B cell (primary cell): ENCODE measurements at regions not wholly inside any gene's neighbourhood (a gene's known extent, or its start where the extent isn't known, plus 50 kb on each side); places are given as distances from the start of the nearest gene placed in this dataset.

ENCODE experiments used
- EZH2 ChIP-seq: IDR thresholded peaks from 2 replicates; pipeline ENCODE4 v1.6.1; 2012; ENCODE audit warnings: borderline replicate concordance, low read depth, mild to moderate bottlenecking, moderate library complexity, low read length; ENCODE audit not compliant: insufficient read depth, poor library complexity, severe bottlenecking
- TF ChIP-seq, protein P1 (sequence below): fragments of 200-600 bp; IDR thresholded peaks from one replicate; pipeline ENCODE4 v1.8.0; 2022; ENCODE audit warnings: antibody characterized with exemption, mild to moderate bottlenecking

DNA sequence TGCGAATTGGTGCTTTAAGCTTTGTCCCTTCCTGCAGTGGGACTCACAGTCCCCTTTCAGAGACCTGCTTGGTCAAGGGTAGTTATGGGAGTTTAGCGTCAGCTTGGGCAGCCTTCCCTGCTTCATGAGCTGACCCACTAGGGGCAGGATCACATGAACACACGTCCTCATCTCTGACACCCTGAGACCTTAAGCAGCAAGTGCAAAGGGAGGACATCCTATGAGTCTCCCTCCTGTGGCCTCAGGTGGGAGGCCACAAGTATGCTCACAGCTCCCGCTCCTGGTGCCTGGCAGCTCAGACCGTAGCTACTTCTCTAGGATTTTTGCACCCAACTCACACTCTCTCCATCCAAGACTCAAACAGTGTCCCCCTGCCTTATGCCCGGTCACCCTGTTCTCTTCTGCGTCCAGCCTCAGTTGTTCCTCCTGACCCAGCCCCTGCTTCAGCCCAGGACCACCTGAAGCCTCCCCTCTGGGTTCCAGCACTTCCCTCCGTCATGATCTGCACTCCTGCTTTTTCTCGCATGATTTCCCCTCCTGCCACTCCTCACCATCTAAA is 136.6 kb upstream of the FAM20C start:
- TF ChIP-seq, protein P1, sequence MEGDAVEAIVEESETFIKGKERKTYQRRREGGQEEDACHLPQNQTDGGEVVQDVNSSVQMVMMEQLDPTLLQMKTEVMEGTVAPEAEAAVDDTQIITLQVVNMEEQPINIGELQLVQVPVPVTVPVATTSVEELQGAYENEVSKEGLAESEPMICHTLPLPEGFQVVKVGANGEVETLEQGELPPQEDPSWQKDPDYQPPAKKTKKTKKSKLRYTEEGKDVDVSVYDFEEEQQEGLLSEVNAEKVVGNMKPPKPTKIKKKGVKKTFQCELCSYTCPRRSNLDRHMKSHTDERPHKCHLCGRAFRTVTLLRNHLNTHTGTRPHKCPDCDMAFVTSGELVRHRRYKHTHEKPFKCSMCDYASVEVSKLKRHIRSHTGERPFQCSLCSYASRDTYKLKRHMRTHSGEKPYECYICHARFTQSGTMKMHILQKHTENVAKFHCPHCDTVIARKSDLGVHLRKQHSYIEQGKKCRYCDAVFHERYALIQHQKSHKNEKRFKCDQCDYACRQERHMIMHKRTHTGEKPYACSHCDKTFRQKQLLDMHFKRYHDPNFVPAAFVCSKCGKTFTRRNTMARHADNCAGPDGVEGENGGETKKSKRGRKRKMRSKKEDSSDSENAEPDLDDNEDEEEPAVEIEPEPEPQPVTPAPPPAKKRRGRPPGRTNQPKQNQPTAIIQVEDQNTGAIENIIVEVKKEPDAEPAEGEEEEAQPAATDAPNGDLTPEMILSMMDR = no peak
- no peak for TF ChIP-seq EZH2
